Right hindlimb (tissue), 1 donor: ENCODE measurements at regions not wholly inside any gene's neighbourhood (a gene's known extent, or its start where the extent isn't known, plus 50 kb on each side); places are given as distances from the start of the nearest gene placed in this dataset.

Source experiments
- DNase-seq: peaks from one replicate; pipeline ENCODE4 v3.0.0-alpha.2; 2018

DNA sequence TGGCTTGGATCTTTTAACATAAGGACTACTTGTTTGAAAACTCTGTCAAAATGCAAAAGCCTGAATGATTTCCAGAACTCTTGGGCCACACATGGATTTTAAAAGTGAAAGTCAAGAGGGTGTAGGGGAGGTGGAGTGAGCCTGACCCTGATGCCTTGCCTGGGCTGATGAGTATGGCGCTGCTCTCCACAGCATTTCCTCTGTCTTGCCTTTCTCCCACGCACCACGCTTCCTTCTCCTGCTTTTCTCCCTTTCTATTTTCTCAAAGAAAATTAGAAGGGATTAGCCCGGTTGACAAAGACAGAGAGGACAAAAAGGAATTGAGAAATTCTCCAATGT, 207.0 kb upstream of the CCDC68 start:
- no peak for DNase-seq

DNA sequence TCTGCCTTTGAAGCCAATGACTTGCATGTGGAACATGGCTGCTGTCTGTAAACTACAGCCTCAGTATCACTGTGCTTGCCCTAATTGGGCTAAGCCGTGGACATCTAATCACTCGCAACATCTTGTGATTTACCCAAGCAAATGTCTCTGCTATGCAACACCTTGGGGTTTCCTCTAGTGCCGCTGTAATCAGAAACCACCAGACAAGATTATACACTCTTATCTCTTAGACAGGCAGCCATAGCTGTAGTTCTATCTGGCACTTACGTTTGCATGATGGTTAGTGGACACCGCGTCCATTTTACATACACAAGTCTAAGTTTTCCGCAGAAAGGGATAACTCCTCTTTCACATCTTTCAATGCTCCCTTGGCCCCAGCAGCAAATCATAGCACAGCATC, 204.3 kb upstream of the CCDC68 start:
- no peak for DNase-seq

DNA sequence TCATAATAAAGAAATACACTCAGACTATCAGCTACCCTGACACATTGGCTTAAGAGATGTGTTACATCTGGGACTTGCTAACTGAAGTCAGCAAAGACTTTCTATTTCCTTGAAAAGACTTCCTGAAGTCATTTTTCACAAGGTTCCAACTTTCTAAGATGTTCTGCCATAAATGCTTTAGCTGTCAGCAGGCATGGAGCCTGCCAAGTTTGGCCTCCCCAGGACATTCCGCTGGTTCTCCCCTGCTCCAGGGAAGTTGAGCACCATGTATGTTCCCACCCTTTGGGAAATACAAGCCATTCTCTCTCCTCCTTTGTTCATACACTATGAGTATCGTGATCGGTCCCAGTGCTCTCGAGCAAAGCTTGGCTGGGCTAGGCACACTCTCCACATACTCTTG, 202.7 kb upstream of the CCDC68 start:
- DNase-seq, result no peak

DNA sequence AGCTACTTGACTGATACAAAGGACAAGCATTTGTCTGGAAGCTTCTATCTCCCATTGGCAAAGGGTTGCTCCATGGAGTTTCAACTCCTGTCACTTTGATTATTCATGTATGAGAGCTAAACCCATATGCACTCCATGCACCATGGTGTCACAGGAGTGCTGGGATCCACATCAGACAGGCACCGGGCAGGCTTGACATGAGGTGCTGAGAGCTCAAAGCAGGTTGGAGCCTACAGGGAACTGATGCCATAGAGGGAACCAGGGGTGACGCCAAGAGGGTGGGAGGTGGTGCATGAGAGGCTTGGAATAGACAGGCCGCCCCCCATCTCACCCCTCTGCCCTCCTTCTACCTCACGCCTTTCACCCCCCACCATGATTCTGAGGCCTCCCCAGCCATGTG, 199.8 kb upstream of the CCDC68 start:
- no peak for DNase-seq

DNA sequence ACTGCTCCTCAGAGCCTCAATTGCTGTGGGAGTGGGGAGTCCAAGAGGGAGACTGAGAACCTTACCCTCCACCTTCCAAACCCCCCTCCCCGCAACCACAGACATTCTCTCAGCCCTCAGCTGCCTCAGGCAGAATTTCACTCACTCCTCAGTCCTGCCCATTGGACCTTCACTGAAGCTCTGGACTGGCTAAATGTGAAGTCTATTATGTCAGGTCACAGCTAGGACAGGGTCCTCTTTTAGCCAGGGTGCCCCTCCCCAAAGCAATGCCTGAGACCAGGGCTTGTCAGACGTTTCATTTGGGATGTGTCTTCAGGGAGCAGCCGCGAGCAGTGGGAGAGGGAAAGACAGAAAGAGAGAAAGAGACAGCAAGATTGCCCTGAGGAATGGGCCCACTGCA, 199.3 kb upstream of the CCDC68 start:
- DNase-seq, result no peak

DNA sequence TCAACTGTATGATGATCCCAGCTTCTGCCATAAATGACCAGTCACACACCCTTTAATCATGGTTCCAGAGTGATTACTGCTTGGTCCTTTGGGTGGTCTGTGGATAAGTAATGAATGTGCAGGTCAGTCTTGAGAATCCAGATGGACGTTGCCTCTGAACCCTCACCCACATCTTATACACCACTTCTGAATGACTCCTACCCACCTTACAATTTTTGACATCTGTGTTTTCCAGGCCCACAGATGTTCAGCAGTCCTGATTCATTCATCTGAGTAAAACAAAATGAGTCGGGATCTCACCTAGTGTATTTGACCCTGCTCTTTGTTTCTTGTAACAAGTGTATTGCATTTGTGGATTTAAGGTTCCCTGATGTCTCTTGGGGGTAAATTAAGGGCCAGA, 194.1 kb upstream of the CCDC68 start:
- DNase-seq, result no peak

DNA sequence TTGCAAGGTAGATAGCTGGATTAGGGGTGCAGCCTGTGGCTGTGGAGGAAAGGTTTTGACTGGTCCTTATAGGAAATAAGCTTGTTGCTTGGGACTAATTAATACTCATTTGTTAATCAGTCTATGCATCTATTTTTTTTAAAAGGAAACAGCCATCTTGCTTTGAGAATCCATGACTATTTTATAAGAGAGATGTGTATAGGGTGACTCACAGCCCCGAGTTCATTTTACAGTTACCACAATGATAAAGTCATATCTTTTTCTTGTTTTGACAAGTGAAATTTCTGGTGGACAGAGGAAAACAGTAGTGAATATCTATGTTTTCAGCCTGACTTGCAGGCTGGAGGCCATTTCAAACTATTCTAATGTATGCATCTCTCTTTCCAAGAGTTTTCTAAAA, 193.5 kb upstream of the CCDC68 start:
- DNase-seq, result no peak

DNA sequence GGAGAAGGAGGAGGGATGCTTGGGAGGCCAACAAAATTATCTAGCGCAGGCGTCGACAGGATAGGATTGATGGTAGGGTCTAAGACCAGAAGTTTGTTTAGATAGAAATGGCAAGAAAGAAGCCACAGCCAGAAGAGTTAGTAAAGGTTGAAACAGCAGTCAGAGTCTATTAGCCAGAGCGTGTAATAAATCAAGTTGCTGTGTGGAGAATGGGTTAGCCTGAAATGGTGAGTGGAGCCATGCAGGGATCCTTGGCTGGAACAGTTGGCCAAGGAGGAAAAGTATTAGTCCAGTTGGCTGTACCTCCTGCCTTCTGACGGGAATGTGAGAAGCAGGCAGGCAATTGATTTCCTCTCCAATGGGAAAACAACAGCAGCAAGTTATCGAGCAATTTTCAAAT, 190.7 kb upstream of the CCDC68 start:
- peak; percentile 55 for DNase-seq

DNA sequence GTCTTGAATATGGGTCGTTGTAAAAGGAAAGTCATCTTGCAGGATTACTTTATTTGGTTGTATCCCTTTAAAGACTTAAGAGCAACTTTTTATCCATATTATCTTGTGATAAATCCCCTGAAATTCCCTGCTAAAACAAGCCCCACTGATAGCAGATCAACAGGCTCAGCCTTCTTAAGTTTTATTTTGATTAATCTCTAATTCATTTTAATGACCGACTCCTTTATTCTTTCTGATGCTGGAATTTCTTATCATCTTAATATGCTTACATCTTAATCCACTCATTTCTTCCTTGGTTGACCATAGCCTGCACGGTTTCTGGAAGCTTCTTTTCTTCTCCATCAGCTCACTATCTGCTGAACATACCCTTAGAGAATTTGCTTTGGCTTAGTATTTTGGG, 188.5 kb upstream of the CCDC68 start:
- DNase-seq, result no peak

DNA sequence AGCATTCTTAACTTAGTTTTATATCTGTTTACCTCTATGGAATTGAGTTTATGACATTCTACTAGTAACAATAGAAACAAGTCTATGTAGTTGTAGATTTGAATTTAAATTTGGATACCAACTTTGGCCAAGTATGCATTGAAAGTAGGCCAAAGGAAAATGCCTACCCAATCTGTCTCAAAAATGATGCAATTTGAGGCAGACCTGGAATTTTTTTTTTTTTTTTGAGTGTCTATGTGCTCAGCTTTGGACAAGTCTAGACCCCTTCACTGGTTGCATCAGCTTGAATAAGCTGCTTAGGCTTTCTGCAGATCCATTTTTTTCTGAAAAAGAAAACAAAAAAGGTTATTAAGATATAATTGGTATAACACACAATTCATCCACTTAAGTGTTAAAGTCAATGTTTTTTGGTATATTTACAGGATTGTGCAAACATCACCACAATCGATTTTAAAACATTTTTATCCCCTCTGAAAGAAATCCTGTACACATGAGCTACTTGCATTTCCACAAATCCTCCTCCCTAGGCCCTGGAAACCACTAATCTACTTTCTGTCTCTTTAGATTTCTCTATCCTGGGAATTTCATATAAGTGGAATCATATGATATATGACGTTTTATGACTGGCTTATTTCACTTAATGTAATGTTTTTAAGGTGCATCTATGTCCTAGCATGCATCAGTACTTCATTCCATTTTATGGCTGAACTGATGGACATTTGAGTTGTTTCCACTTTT, 185.1 kb upstream of the CCDC68 start:
- DNase-seq, result no peak

DNA sequence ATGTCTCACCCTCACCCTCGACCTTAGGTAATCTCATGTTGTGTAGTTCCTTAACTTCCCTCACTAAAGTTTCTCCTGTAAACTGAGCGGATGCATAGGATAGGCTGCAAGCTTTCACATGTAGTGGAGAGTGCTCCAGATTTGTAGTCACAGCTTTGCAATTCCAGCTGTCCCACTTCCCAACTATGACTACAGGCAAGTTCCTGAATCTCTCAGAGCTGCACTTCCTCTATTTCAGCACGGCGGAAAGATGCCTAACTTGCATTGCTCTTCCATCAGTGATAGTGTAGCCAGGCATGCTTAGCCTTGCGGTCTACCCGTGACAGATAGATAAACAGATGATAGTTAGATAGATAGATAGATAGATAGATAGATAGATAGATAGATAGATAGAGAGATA, 183.1 kb upstream of the CCDC68 start:
- DNase-seq, result no peak

DNA sequence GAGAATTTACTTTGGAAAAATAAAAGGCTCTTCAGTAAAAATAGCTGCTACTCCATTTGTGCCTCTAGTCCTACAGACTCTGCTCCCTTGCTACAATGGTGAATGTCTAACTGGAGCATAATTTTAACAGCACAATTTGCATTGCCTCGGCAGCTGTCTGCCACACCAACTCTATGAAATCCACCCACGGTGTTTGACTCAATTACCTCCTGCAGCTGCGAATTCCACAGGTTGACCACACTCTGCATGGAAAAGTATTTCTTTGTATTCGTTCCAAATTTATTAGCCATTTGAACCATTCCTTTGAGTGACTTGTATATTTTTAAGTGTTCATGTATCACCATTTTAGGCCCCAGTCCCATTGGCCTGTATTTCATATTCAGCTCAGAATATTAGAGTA, 182.1 kb upstream of the CCDC68 start:
- DNase-seq, result no peak

DNA sequence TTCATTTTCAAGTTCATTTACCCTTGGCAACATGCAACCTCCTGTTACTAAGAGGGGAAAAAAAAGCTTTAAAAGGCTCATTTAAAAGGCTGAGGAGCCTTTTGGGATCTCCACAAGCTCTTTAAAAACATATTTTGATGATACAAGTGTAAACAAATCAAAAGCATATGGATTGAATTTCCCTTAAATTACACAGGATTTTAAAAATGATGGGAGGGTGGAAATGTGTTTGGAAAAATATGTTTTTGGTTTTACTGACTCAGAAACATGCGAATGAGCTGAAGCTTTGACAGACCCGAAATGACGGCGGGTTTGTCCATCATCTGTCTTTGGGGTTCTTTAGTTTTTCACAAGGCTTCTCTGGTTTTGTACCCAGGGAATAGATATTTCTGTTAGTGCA, 180.6 kb upstream of the CCDC68 start:
- no peak for DNase-seq

DNA sequence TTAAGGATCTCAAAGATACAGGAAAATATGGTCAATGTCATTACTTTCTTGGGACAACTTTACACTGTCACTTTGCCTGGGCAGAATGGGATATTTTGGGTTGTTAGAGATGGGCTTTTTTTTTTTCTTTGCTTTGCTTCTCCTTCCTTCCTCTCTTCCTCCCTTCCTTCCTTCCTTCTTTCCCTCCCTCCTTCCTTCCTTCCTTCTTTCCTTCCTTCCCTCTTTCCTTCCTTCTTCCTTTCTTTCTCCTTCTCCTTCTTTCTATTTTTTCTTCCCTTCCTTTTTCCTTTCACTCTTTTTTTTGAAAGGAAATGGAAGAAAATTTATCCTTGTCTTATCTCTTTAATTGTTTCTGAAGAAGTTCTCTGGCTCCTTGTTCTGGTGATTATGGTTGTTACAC, 180.0 kb upstream of the CCDC68 start:
- DNase-seq, result no peak

DNA sequence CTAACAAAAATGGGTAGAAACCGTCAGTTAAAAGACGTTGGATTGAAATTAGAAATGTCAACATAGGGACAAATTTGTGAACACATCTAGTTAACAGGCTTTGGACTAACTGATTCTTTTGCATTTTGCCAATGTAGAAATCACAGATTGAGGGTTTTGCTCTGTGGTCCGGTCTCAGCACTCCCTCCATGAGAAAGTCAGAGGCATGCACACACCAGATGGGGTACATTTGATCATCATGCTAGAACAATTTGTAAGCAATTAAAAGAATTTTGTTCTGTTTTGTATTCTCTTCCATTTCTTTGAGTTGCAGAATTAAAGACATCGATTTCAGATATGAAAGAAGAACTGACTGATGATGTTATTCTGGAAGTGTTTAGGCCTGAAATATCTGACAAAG, 179.1 kb upstream of the CCDC68 start:
- no peak for DNase-seq

DNA sequence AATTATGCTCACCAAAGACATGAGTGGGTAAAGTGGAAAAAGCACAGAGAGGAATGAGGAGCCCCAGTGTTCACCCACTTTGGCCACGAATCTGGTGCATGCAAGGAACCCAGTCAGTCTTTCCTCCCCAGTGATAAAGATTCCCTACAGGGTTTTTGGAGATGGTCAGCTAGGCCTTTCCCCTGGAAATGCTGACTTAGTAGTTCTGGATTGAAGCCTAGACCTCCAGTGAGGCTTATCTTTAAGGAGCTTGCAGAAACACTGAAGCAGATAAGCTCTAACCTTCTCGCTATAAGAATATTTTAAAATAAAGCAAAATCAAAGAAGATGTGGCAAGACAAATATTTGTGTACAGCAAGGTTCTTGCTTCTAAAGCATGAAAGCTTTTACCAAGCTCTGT, 178.3 kb upstream of the CCDC68 start:
- no peak for DNase-seq

DNA sequence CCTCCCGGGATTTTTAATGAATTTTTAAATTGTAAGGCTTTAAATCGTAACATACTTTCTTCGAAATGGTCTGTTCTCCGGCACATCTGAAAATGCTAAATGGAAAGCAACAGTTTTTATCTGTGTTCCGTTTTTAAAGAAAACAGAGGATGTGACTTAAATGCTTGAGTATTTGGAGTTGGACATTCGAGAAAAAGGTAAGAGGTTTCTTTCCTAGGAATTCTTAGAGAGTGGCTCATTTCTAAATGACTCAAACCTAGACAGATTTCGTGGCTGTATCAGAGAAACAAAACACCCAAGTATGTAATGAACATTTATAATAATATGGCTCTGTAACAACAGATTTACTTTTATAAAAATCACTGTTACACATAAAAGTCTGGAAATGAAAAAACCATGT, 177.6 kb upstream of the CCDC68 start:
- no peak for DNase-seq

DNA sequence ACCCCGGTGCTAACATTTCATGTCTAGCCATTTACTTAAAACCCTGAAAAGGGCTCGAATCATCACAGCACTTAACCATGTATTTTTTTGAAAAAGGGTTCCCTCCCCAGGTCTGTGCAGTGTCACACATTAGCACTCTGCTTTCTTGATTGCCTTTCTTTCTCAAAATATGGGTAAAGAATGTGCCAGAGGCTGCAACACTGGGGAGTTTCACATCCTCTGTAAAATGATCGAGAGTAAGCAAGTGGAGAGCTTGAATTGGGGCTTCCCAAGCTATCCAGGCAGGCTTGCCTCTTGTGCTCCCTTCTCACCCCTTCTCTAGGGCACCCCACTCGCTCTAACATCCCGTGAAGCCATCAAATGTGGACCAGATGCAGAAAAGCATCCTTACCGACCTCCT, 177.0 kb upstream of the CCDC68 start:
- DNase-seq, result no peak

DNA sequence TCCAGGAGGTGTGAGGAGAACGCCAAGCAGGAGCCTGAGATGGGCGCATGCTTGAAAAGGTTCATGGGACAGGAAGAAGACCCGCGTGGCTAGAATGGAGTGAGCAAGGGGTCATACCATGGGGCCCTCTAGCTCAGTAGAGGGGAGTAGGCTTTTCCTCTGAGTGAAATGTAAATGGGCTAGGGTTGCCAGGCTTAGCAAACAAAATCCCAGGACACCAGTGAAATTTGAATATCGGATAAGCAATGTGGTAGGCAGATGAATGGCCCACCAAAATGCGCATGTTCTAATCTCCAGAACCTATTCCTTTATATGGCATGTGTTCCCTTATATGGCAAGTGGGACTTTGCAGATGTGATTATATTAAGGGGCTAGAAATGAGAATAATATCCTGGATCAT, 174.1 kb upstream of the CCDC68 start:
- DNase-seq, result no peak

DNA sequence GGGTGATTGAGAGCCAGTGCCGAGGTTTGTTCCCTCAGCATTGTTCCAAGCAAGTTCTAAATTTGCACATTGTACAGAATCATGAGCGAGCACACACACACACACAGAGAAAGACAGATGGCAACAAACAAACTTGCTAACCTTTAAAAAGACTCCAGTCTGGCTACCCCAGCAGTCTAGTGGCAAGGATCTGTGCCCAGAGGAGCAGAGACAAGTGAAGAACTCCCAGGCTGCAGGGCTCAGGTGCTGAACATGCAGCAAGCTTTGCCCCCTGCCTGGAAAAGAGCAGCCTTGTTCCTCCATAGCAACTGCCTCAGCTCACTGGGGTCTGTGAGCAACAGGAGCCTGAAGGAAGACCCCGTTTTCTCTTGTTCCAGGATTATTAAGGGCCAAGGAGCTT, 169.2 kb upstream of the CCDC68 start:
- DNase-seq, result no peak

DNA sequence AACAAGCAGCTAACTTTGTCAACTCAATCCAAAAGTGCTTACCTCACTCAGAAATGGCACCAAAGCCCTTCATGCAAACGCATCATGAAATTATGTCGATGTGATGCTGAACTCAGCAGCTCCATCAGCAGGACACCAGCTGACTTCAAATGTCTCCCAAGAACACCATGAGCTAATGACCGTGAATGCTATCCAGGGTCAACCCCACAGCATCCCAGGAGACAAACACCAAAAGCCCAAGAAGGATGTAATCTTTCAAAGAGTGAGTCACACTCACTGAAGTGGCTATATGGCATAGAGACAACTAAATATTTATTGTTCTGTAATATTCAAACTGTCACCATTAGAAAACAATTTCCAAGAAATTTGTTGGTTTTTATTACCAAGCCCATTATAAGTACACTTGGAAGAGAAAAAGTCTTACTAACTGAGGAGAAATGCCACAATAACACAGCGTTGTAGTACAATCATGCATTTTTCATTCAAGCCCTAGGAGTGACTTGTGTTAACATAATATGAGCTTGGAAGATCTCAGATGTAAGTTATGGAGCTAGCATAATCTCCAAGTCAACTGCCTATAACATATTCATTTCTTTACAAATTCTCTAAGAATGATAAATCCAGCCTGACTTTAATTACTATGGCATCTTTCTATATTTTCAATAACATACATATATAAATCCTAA, 165.0 kb upstream of the CCDC68 start:
- no peak for DNase-seq

DNA sequence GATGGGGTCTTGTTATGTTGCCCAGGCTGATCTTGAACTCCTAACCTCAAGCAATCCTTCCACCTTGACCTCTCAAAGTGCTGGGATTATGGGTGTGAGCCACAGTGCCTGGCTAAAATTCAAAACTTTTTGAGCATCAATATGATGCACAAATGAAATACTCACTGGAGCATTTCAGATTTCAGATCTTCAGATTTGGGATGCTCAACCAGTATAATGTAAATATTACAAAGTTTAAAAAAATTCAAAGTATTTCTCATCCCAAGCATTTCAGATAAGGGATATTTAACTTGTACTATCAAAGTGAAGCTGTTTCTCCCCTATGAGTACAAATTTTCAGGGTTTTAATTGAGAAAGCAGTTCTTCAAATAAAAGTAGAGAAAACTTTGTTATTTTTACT, 164.1 kb upstream of the CCDC68 start:
- no peak for DNase-seq

DNA sequence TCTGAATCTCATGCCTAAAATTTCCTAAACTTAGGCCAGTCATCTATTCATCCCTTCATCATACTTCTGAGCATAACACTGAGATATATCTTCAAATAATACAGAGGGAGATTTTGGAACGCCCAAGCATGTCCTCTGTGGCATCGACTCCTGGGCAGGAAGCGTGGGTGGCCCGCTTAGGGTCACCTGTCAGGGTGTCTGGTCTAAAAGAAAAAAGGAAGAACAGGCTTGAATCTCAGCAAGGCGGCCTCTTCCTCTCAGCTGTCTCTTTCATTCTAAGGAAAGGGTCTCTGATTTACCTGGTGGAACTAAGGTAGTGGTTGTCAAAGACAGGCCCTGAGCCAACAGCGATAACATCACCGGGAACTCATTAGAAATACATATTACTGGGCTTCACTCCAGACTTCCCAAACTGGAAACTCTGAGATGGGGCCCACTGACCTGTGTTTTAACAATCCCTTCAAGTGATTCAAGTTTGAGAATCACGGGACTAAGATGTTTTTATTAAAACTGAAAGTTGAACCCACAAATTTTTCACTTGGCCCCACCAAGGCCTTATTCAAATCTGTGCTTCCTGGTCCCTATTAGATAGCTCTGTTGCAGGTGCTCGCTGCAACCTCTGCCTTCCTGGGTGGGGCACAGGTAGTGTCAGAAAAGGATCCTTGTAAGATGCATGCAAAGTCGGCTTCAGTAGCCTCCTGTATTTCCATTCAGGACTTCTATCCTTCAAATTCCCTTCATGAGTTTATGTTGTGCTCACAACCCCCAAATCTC, 162.3 kb upstream of the CCDC68 start:
- DNase-seq, result no peak

DNA sequence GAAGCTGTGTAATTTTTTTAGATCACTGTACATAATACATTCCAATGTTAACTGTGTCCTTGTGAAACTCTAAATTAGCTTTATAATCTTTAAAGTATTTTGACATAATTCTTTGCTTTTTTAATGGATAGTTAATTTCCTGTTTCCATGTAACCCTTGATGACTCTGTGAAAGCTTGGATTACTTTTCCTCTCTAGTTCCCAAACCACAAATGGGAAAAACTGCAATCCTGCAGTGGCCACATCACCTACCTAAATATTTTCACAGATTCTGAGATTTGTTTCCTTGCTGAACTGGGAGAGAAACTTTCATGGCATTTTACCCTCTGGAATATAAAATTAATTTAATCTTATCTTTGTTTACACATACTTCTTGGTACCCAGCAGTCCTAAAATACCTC, 161.6 kb upstream of the CCDC68 start:
- DNase-seq, result no peak
